SK-N-SH (cell line): ENCODE measurements at regions not wholly inside any gene's neighbourhood (a gene's known extent, or its start where the extent isn't known, plus 50 kb on each side); places are given as distances from the start of the nearest gene placed in this dataset.

Source experiments
- CTCF ChIA-PET: fragments of 300-600, 350-600 bp; formaldehyde crosslinking; extraction: SDS; loops from one replicate; lab custom pipeline; 2021; lab: Yijun Ruan, JAX
- POLR2A ChIA-PET: fragments of 350-600 bp; sonication (Branson Sonifier 250); formaldehyde crosslinking; extraction: SDS; loops from one replicate; lab custom pipeline; 2020; ENCODE audit warnings: antibody characterized with exemption, inconsistent platforms; lab: Yijun Ruan, JAX
- DNase-seq: peaks from one replicate; pipeline ENCODE4 v3.0.0; 2012
- H2AFZ ChIP-seq: fragments of 200-600 bp; sonication (generic); 2 replicates; pipeline ENCODE4 v1.8.1; 2016; ENCODE audit warnings: antibody characterized with exemption, mild to moderate bottlenecking, low read depth
- H3F3A ChIP-seq: fragments of 200-600 bp; sonication (generic); replicated peaks from 2 replicates; pipeline ENCODE3; 2016; ENCODE audit warnings: antibody characterized with exemption, mild to moderate bottlenecking; ENCODE audit not compliant: insufficient read depth
- H3K27ac ChIP-seq, 2 experiments: fragments of 200-500 bp in 1 of 2; fragments of 200-600 bp in 1 of 2; sonication (Bioruptor generic) in 1 of 2; sonication (generic), shearing (Covaris generic) in 1 of 2; 2 replicates each; pipeline versions ENCODE4 v1.5.1 to v1.6.1; 2014 to 2016; ENCODE audit warnings: low read depth in 2 of 2, inconsistent platforms in 1 of 2, low read length in 1 of 2, mild to moderate bottlenecking in 1 of 2, mixed read lengths in 1 of 2
- H3K27me3 ChIP-seq: fragments of 200-600 bp; sonication (generic), shearing (Covaris generic); 2 replicates; pipeline ENCODE4 v1.6.1; 2016; ENCODE audit warnings: mixed run types; ENCODE audit not compliant: insufficient read depth
- H3K36me3 ChIP-seq, 2 experiments: fragments of 200-500 bp in 1 of 2; fragments of 200-600 bp in 1 of 2; sonication (Bioruptor generic) in 1 of 2; sonication (generic) in 1 of 2; replicated peaks in 1 of 2; 2 replicates each; pipeline versions ENCODE3 to v1.5.1; 2014 to 2016; ENCODE audit warnings: low read length in 1 of 2, mild to moderate bottlenecking in 1 of 2; ENCODE audit not compliant: insufficient read depth in 2 of 2, control insufficient read depth in 1 of 2
- H3K4me1 ChIP-seq, 2 experiments: fragments of 200-500 bp in 1 of 2; fragments of 200-600 bp in 1 of 2; sonication (Bioruptor generic) in 1 of 2; sonication (generic), shearing (Covaris generic) in 1 of 2; 2 replicates each; pipeline versions ENCODE4 v1.5.1 to v1.6.1; 2014 to 2016; ENCODE audit warnings: low read depth in 1 of 2, low read length in 1 of 2, mixed run types in 1 of 2; ENCODE audit not compliant: insufficient read depth in 2 of 2, control insufficient read depth in 1 of 2
- H3K4me2 ChIP-seq: fragments of 200-600 bp; sonication (generic), shearing (Covaris generic); 2 replicates; pipeline ENCODE4 v1.6.1; 2017; ENCODE audit warnings: mixed run types
- H3K4me3 ChIP-seq, 2 experiments: fragments of 200-500 bp in 1 of 2; fragments of 200-600 bp in 1 of 2; sonication (Bioruptor generic) in 1 of 2; sonication (generic), shearing (Covaris generic) in 1 of 2; 2 replicates each; pipeline versions ENCODE4 v1.5.1 to v1.8.1; 2014 to 2016; ENCODE audit warnings: low read depth in 2 of 2, inconsistent platforms in 1 of 2, low read length in 1 of 2, mild to moderate bottlenecking in 1 of 2, mixed read lengths in 1 of 2, moderate library complexity in 1 of 2
- H3K79me2 ChIP-seq: fragments of 200-600 bp; sonication (generic); 2 replicates; pipeline ENCODE4 v1.8.1; 2017; ENCODE audit warnings: mild to moderate bottlenecking; ENCODE audit not compliant: insufficient read depth
- H3K9ac ChIP-seq: fragments of 200-600 bp; sonication (generic); 2 replicates; pipeline ENCODE4 v1.6.1; 2017; ENCODE audit warnings: mixed run types
- H3K9me2 ChIP-seq: fragments of 200-600 bp; sonication (generic); 2 replicates; pipeline ENCODE4 v1.6.1; 2017; ENCODE audit warnings: mixed run types
- H3K9me3 ChIP-seq: fragments of 200-600 bp; sonication (generic); 2 replicates; pipeline ENCODE4 v1.6.1; 2017; ENCODE audit warnings: mixed run types, mild to moderate bottlenecking, moderate library complexity
- H4K20me1 ChIP-seq: fragments of 200-600 bp; sonication (generic); 2 replicates; pipeline ENCODE4 v1.6.1; 2017; ENCODE audit warnings: mild to moderate bottlenecking, mixed run types; ENCODE audit not compliant: insufficient read depth
- CHD2 ChIP-seq: fragments of 150-350 bp; IDR thresholded peaks from 2 replicates; pipeline ENCODE4 v1.6.1; 2018; ENCODE audit warnings: low read length; ENCODE audit not compliant: partially characterized antibody
- GATA2 ChIP-seq: sonication (generic); formaldehyde crosslinking; IDR thresholded peaks from 2 replicates; pipeline ENCODE4 v1.5.0; 2020; ENCODE audit warnings: mild to moderate bottlenecking, missing genetic modification reagents
- JUND ChIP-seq: IDR thresholded peaks from 2 replicates; pipeline ENCODE4 v1.4.0; 2012
- MAX ChIP-seq: IDR thresholded peaks from 2 replicates; pipeline ENCODE4 v1.4.0; 2012; ENCODE audit warnings: low read depth
- MXI1 ChIP-seq: IDR thresholded peaks from 2 replicates; pipeline ENCODE4 v1.6.1; 2012; ENCODE audit warnings: mild to moderate bottlenecking, low read depth, low read length, improper control_type of control experiment
- NFIC ChIP-seq: IDR thresholded peaks from 2 replicates; pipeline ENCODE4 v1.4.0; 2012; ENCODE audit warnings: borderline replicate concordance
- NRF1 ChIP-seq: IDR thresholded peaks from 2 replicates; pipeline ENCODE4 v1.6.1; 2012; ENCODE audit warnings: low read depth, mild to moderate bottlenecking, low read length
- POLR2AphosphoS5 ChIP-seq: IDR thresholded peaks from 2 replicates; pipeline ENCODE4 v1.6.1; 2012; ENCODE audit warnings: low read depth, low read length
- RCOR1 ChIP-seq: fragments of 150-350 bp; IDR thresholded peaks from 2 replicates; pipeline ENCODE4 v1.6.1; 2017; ENCODE audit warnings: antibody characterized with exemption, low read length
- RFX5 ChIP-seq: IDR thresholded peaks from 2 replicates; pipeline ENCODE4 v1.6.1; 2012; ENCODE audit warnings: mild to moderate bottlenecking, improper control_type of control experiment, low read length
- SIN3A ChIP-seq: IDR thresholded peaks from 2 replicates; pipeline ENCODE4 v1.6.1; 2012; ENCODE audit warnings: low read depth, mild to moderate bottlenecking, low read length, moderate library complexity, borderline replicate concordance
- TAF1 ChIP-seq: IDR thresholded peaks from 2 replicates; pipeline ENCODE4 v1.6.1; 2012; ENCODE audit warnings: low read depth, mild to moderate bottlenecking, low read length, moderate library complexity, borderline replicate concordance
- TCF12 ChIP-seq: IDR thresholded peaks from 2 replicates; pipeline ENCODE4 v1.4.0; 2012
- YY1 ChIP-seq: IDR thresholded peaks from 2 replicates; pipeline ENCODE4 v1.4.0; 2012; ENCODE audit warnings: low read depth, mild to moderate bottlenecking
- ZBTB33 ChIP-seq: IDR thresholded peaks from 2 replicates; pipeline ENCODE4 v1.4.0; 2012; ENCODE audit warnings: low read depth, borderline replicate concordance
- WGBS: methylation state at CpG from one replicate; pipeline ENCODE4 v1.1.6; 2017; ENCODE audit warnings: low lambda C conversion rate; 5-methylcytosine and 5-hydroxymethylcytosine counted together

- Histone ChIP-seq H3K4me3 (no peak overlapping the region), H4K20me1 (no peaks in the 10 kb centered on the region), H3K79me2 (no peaks in the 10 kb centered on the region), H3K4me2 (no peak overlapping the region), H3K36me3 (no peaks in the 10 kb centered on the region), H3F3A (peaks cover 4% of the 10 kb centered on the region), H2AFZ (no peak overlapping the region), H3K9ac (no peak overlapping the region), H3K4me1 (peaks cover 5 to 9% of the 10 kb centered on the region in 2 experiments; a peak in 3 of 4 replicates), H3K27me3 (no peaks in the 10 kb centered on the region), H3K9me3 (no peaks in the 10 kb centered on the region), H3K9me2 (no peaks in the 10 kb centered on the region), H3K27ac (no peak overlapping the region)
- TF ChIP-seq NRF1 = no peak
- no peak for TF ChIP-seq CHD2
- no peak for TF ChIP-seq JUND
- no peak for TF ChIP-seq YY1
- no peak for TF ChIP-seq POLR2AphosphoS5
- no peak for TF ChIP-seq SIN3A
- TF ChIP-seq RFX5 = no peak
- TF ChIP-seq TAF1 = no peak
- 71% methylated on average over 5 of the region's 5 CpGs for WGBS
- ChIA-PET CTCF (interaction anchor here (0.7 to 3.0 kb wide), 9 partner anchors 10 to 2000 kb away, joined by 3 to 14 read pairs (median 4); no protein-coding TSS in a partner anchor), POLR2A (no interaction called here)
- no peak for DNase-seq
Observed at GRCh38 chr2:67836866-67837265, 225.9 kb downstream of the C1D start.

- WGBS = 100% methylated on average over 1 of the region's 3 CpGs
- TF ChIP-seq MAX = no peak
- no peak for TF ChIP-seq POLR2AphosphoS5
- no peak for TF ChIP-seq YY1
- no peak for TF ChIP-seq MXI1
- no peak for TF ChIP-seq TAF1
- no peak for TF ChIP-seq ZBTB33
- TF ChIP-seq RCOR1 = no peak
- TF ChIP-seq GATA2 (CRISPR knock-in tag) = no peak
- no peak for TF ChIP-seq NFIC
- no peak for TF ChIP-seq TCF12
- ChIA-PET POLR2A (no interaction called here), CTCF (interaction anchor here (1.0 to 4.6 kb wide), 6 partner anchors 8 to 1409 kb away, joined by 3 to 26 read pairs (median 9); no protein-coding TSS in a partner anchor)
- H3K79me2 ChIP-seq = no peaks in the 10 kb centered on the region
- H3K4me1 ChIP-seq = peaks cover 5 to 19% of the 10 kb centered on the region in 2 experiments; a peak in 3 of 4 replicates
- no peaks in the 10 kb centered on the region for H3K36me3 ChIP-seq
- H3K4me2 ChIP-seq = no peak overlapping the region
- no peaks in the 10 kb centered on the region for H3K9me2 ChIP-seq
- no peak overlapping the region for H2AFZ ChIP-seq
- H3K27ac ChIP-seq = no peak overlapping the region; a peak in 1 of 4 replicates
- no peaks in the 10 kb centered on the region for H3K27me3 ChIP-seq
- peaks cover 4% of the 10 kb centered on the region for H3F3A ChIP-seq
- H3K9me3 ChIP-seq = no peaks in the 10 kb centered on the region
- no peak overlapping the region for H3K4me3 ChIP-seq
- H4K20me1 ChIP-seq = no peaks in the 10 kb centered on the region
- H3K9ac ChIP-seq = no peak overlapping the region
- DNase-seq = no peak
Observed at GRCh38 chr2:67838205-67838604, 224.6 kb downstream of the C1D start.
